ENCODE measurements at regions not wholly inside any gene's neighbourhood (a gene's known extent, or its start where the extent isn't known, plus 50 kb on each side); places are given as distances from the start of the nearest gene placed in this dataset.

DNA sequence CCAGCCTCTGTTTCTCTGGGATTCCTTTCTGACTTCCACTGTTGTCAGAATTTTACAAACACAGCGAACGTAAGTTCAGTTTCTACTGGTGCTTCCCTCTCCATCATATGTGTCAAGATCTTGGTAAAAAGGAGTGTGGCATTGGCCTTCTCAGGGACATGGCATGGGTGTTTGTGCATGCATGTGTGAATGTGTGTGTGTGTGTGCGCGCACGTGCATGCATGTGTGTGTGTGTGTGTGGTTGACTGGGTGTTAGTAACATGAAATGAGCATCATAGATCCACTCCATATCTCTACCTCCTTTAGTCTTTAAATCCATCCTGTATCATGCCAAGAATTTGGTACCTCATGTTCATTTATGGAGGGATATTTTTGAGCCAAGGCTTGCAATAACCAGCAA is 411.3 kb downstream of the NPHP4 start:
- no peak overlapping the region for H3K27ac ChIP-seq (ENCODE audit: low read length)
- H3K4me3 ChIP-seq (ENCODE audit: low read length): no peak overlapping the region
- no peaks in the 10 kb centered on the region for H3K9me3 ChIP-seq (replicated peaks; ENCODE audit: control insufficient read depth, low read depth, low read length)
- H3K27me3 ChIP-seq (ENCODE audit: control insufficient read depth, insufficient read depth, low read length): peaks cover 10% of the 10 kb centered on the region
- no peak for DNase-seq
- no peaks in the 10 kb centered on the region for H3K4me1 ChIP-seq (ENCODE audit: control insufficient read depth, insufficient read depth, low read length)
- H3K36me3 ChIP-seq (ENCODE audit: control insufficient read depth, insufficient read depth, low read length): no peaks in the 10 kb centered on the region
- WGBS (ENCODE audit: insufficient coverage): no CpG with 5 or more reads among the region's 5 CpGs

DNA sequence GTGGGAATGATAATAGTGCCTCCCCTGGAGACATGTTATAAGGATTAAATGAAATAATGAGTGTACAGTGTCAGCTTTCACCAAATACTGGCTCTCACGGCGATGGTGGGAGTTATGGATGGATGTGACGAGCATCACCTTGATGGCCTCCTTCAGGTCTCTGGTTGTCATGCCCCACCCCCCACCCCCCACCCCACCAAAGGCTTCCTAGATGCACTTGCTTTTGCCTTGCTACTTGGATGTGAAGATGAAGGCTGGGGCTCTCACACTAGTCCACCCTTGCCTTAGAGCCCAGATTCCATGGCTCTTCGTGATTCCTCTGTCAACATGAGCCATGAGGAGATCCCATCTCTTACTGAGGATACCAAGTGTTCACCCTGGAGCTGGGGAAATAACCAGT is 412.3 kb downstream of the NPHP4 start:
- H3K9me3 ChIP-seq (replicated peaks; ENCODE audit: control insufficient read depth, low read depth, low read length): no peaks in the 10 kb centered on the region
- no peaks in the 10 kb centered on the region for H3K4me1 ChIP-seq (ENCODE audit: control insufficient read depth, insufficient read depth, low read length)
- H3K36me3 ChIP-seq (ENCODE audit: control insufficient read depth, insufficient read depth, low read length): no peaks in the 10 kb centered on the region
- no peak overlapping the region for H3K4me3 ChIP-seq (ENCODE audit: low read length)
- no peak overlapping the region for H3K27ac ChIP-seq (ENCODE audit: low read length)
- no peak for DNase-seq
- peaks cover 10% of the 10 kb centered on the region for H3K27me3 ChIP-seq (ENCODE audit: control insufficient read depth, insufficient read depth, low read length)
- no CpG with 5 or more reads among the region's 4 CpGs for WGBS (ENCODE audit: insufficient coverage)

DNA sequence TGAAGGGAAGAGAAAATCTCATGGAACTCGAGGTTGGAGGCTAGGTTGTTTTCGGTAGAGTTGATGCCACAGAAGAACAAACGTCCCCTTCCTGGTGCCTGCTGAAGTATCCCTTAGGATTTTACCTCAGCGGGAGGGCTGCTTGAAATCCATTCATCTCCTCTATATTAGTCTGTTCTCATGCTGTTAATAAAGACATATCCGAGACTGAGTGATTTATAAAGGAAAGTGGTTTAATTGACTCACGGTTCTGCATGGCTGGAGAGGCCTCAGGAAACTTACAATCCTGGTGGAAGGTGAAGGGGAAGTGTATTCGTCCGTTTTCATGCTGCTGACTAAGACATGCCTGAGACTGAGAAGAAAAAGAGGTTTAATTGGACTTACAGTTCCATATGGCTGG is 413.5 kb downstream of the NPHP4 start:
- Histone ChIP-seq H3K9me3 (replicated peaks; ENCODE audit: control insufficient read depth, low read depth, low read length) (no peaks in the 10 kb centered on the region), H3K27me3 (ENCODE audit: control insufficient read depth, insufficient read depth, low read length) (peaks cover 10% of the 10 kb centered on the region), H3K27ac (ENCODE audit: low read length) (no peak overlapping the region), H3K4me3 (ENCODE audit: low read length) (no peak overlapping the region), H3K36me3 (ENCODE audit: control insufficient read depth, insufficient read depth, low read length) (no peaks in the 10 kb centered on the region), H3K4me1 (ENCODE audit: control insufficient read depth, insufficient read depth, low read length) (no peaks in the 10 kb centered on the region)
- WGBS (ENCODE audit: insufficient coverage): 74% methylated on average over 6 of the region's 8 CpGs
- DNase-seq: no peak

DNA sequence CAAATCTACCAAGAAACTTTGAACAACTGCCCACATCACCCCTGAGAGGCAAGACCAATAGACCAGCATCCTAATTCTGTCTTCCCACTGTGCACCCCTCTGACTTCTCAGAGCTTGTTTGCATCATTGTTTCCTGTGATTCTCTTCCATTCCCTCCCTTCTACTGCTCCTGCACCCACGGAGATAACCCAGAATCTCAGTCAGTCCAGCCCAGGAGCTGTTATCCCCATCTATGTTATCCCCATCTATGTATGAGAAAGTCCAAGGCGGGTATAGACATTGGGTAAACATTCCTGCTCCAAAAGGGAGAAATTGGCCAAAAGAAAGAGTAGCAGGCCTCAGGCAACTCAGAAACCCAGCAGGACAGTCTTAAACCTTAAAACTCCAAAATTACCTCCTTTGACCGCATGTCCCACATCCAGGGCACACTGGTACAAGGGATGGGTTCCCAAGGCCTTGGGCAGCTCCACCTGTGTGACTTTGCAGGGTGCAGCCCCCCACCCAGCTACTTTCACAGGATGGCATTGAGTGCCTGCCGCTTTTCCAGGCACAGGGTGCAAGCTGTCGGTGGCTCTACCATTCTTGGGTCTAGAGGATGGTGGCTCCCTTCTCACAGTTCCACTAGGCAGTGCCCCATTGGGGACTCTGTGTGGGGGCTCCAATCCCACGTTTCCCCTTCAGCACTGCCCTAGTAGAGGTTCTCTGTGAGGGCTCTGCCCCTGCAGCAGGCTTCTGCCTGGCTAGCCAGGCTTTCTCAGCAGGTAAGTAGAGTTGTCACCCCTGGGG is 414.8 kb downstream of the NPHP4 start:
- Histone ChIP-seq H3K4me3 (ENCODE audit: low read length) (no peak overlapping the region), H3K9me3 (replicated peaks; ENCODE audit: control insufficient read depth, low read depth, low read length) (no peaks in the 10 kb centered on the region), H3K27me3 (ENCODE audit: control insufficient read depth, insufficient read depth, low read length) (peaks cover 7% of the 10 kb centered on the region), H3K36me3 (ENCODE audit: control insufficient read depth, insufficient read depth, low read length) (no peaks in the 10 kb centered on the region), H3K4me1 (ENCODE audit: control insufficient read depth, insufficient read depth, low read length) (no peaks in the 10 kb centered on the region), H3K27ac (ENCODE audit: low read length) (no peak overlapping the region)
- DNase-seq: no peak
- 100% methylated on average over 1 of the region's 6 CpGs for WGBS (ENCODE audit: insufficient coverage)

DNA sequence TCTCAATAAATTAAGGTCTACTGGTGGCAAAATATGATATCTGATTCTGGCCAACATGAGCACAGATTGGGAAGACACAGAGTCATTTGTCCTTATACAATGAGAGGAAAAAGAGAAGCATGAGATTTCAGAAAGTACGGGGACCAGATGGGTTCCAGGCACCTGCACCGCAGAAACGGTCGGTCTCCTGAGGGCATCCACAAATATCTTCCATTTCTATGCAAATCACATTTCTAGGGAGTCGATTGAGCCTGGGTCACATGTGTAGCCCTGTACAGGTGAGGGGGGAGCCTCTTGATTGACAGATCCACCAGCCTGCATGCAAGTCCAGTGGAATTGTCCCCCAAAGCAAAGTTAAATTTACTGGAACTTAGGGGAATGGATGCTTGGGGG is 415.6 kb downstream of the NPHP4 start:
- Histone ChIP-seq H3K27me3 (ENCODE audit: control insufficient read depth, insufficient read depth, low read length) (peaks cover 5% of the 10 kb centered on the region), H3K9me3 (replicated peaks; ENCODE audit: control insufficient read depth, low read depth, low read length) (no peaks in the 10 kb centered on the region), H3K4me3 (ENCODE audit: low read length) (no peak overlapping the region), H3K27ac (ENCODE audit: low read length) (no peak overlapping the region), H3K4me1 (ENCODE audit: control insufficient read depth, insufficient read depth, low read length) (no peaks in the 10 kb centered on the region), H3K36me3 (ENCODE audit: control insufficient read depth, insufficient read depth, low read length) (no peaks in the 10 kb centered on the region)
- DNase-seq: no peak
- WGBS (ENCODE audit: insufficient coverage): 80% methylated on average over 1 of the region's 5 CpGs

DNA sequence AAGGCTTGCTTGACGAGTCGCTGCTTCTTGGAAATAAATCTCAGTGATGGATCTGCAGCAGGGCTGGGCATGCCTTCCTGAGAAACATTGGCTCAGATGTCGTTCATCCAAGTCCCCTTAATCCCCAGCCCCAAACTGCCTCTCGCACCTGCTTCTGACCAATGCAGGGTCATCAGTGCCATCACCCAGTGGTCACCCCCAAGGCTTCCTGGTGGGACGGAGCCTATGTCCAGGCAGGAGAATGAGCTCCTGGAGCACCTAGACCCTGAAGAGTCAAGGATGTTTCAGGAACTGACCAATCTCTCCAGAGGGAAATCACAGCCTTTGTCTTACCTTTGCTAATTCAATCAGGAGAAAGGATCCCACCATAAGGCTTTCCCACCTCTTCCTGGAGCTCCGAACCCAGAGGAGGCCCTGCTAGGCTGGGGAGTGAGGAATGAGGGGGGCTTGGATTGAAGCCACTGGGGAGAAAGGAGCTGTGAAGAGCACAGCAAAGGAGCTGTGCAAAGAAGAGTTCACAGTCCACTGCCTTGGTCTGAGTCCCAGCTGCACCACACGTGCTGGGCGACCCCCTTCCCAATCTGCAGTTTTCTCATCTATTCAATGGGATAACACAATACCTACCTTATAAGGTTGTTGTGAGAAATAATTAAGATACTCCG is 416.1 kb downstream of the NPHP4 start:
- H3K27me3 ChIP-seq (ENCODE audit: control insufficient read depth, insufficient read depth, low read length): peaks cover 5% of the 10 kb centered on the region
- peaks cover 2% of the 10 kb centered on the region for H3K4me1 ChIP-seq (ENCODE audit: control insufficient read depth, insufficient read depth, low read length)
- H3K4me3 ChIP-seq (ENCODE audit: low read length): no peak overlapping the region
- no peak for DNase-seq
- no peaks in the 10 kb centered on the region for H3K9me3 ChIP-seq (replicated peaks; ENCODE audit: control insufficient read depth, low read depth, low read length)
- H3K27ac ChIP-seq (ENCODE audit: low read length): no peak overlapping the region
- WGBS (ENCODE audit: insufficient coverage): 47% methylated on average over 5 of the region's 9 CpGs
- no peaks in the 10 kb centered on the region for H3K36me3 ChIP-seq (ENCODE audit: control insufficient read depth, insufficient read depth, low read length)

DNA sequence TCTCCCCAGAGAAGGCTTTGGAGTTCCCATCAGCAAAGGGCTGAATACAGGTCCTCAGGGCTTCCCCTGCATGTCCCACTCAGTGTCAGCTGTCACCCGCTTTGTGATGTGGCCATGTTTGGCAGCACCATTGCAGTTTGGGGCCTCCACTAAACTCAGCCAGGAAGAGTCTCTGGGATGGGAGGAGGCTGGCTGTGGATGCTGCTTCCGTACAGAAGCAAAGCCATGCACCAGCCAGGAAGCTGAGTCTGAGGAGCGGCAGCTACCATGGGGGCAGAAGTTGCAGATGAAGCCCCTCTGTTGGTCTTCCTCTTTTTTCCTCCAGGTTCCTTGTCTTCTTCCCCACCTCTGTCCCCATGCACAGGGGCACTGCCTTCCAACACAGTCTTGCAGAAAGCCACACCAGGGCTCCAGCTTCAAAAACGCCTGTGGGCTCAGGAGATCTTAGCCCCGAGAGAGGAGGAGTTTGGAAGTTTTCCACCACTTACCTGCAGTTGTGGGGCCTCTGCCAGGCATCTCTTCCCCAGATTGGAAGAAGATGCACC is 416.8 kb downstream of the NPHP4 start:
- WGBS (ENCODE audit: insufficient coverage): 94% methylated on average over 2 of the region's 5 CpGs
- Histone ChIP-seq H3K4me1 (ENCODE audit: control insufficient read depth, insufficient read depth, low read length) (peaks cover 5% of the 10 kb centered on the region), H3K27me3 (ENCODE audit: control insufficient read depth, insufficient read depth, low read length) (peaks cover 5% of the 10 kb centered on the region), H3K36me3 (ENCODE audit: control insufficient read depth, insufficient read depth, low read length) (no peaks in the 10 kb centered on the region), H3K27ac (ENCODE audit: low read length) (no peak overlapping the region), H3K9me3 (replicated peaks; ENCODE audit: control insufficient read depth, low read depth, low read length) (no peaks in the 10 kb centered on the region), H3K4me3 (ENCODE audit: low read length) (no peak overlapping the region)
- no peak for DNase-seq

DNA sequence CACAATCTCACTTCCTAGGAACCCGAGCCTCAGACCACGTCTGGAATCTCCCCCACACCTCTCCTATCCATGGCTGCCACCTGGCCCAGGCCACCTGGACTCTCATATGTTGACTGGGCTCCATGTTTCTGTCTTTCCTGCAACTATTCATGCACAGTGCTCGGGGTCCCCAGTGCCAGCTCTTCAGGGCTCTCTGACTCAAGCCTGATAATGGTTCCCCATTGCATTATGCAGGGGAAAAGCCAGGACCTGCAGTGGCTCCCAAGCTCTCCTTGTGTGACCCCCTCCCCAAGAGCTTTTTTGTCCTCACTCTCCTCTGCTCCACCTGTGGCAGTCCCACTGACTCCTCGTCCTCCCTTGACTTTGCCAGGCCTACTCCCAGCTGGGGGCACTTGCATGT is 417.6 kb downstream of the NPHP4 start:
- Histone ChIP-seq H3K9me3 (replicated peaks; ENCODE audit: control insufficient read depth, low read depth, low read length) (no peaks in the 10 kb centered on the region), H3K36me3 (ENCODE audit: control insufficient read depth, insufficient read depth, low read length) (no peaks in the 10 kb centered on the region), H3K4me1 (ENCODE audit: control insufficient read depth, insufficient read depth, low read length) (peaks cover 5% of the 10 kb centered on the region), H3K27ac (ENCODE audit: low read length) (no peak overlapping the region), H3K27me3 (ENCODE audit: control insufficient read depth, insufficient read depth, low read length) (peaks cover 3% of the 10 kb centered on the region), H3K4me3 (ENCODE audit: low read length) (no peak overlapping the region)
- WGBS (ENCODE audit: insufficient coverage): 32% methylated on average over 4 of the region's 4 CpGs
- no peak for DNase-seq

DNA sequence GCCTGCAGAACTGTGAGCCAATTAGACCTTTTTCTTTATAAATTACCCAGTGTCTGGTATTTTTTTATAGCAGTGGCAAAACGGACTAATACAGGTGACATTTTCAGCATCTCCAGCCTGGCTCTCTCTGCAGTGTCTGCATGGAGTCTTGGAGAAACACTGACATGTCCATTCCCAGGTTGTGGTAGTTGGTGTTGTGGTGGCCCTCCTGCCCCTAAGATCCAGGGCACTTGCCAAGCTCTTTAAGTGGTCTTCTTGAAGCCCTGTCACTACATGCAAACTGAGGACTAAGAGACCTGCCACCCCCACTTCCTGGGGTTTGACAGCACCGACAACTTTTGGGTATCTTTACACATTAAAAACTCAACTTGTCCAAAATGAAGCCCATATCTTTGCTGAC is 419.4 kb downstream of the NPHP4 start:
- Histone ChIP-seq H3K4me3 (ENCODE audit: low read length) (no peak overlapping the region), H3K4me1 (ENCODE audit: control insufficient read depth, insufficient read depth, low read length) (peaks cover 5% of the 10 kb centered on the region), H3K27ac (ENCODE audit: low read length) (no peak overlapping the region), H3K9me3 (replicated peaks; ENCODE audit: control insufficient read depth, low read depth, low read length) (no peaks in the 10 kb centered on the region), H3K36me3 (ENCODE audit: control insufficient read depth, insufficient read depth, low read length) (no peaks in the 10 kb centered on the region), H3K27me3 (ENCODE audit: control insufficient read depth, insufficient read depth, low read length) (peaks cover 3% of the 10 kb centered on the region)
- no peak for DNase-seq
- 90% methylated on average over 1 of the region's 2 CpGs for WGBS (ENCODE audit: insufficient coverage)

DNA sequence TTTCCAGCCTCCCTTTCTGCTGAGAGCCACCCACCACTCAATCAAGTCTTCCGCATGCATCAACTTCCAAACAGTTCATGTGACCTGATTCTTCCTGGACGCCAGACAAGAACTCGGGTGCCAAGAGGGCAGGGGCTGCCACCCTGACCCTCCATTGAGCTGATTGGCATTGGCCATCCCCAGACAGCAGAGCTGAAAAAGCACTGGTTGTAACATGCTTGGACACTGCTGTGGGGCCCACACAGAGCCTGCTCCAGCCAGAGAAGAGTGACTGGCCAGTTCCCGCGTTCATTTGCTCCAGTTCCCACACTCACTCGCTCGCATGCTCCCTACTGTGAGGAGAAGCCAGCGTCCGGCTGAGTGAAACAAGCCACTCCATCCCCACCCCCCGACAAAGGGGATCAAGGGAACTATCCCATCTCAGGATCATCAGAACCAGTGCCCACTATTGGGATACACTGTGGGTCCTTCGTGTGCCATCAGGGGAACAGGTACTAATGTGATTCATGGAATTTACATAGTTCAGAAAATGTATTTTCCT is 420.3 kb downstream of the NPHP4 start:
- H3K36me3 ChIP-seq (ENCODE audit: control insufficient read depth, insufficient read depth, low read length): no peaks in the 10 kb centered on the region
- no peaks in the 10 kb centered on the region for H3K27me3 ChIP-seq (ENCODE audit: control insufficient read depth, insufficient read depth, low read length)
- H3K4me3 ChIP-seq (ENCODE audit: low read length): no peak overlapping the region
- peaks cover 5% of the 10 kb centered on the region for H3K4me1 ChIP-seq (ENCODE audit: control insufficient read depth, insufficient read depth, low read length)
- DNase-seq: peak; percentile 2
- H3K27ac ChIP-seq (ENCODE audit: low read length): no peak overlapping the region
- 82% methylated on average over 7 of the region's 11 CpGs for WGBS (ENCODE audit: insufficient coverage)
- H3K9me3 ChIP-seq (replicated peaks; ENCODE audit: control insufficient read depth, low read depth, low read length): no peaks in the 10 kb centered on the region
